Fibroblast of the conjunctiva (primary cell): ENCODE measurements at regions not wholly inside any gene's neighbourhood (a gene's known extent, or its start where the extent isn't known, plus 50 kb on each side); places are given as distances from the start of the nearest gene placed in this dataset.

ENCODE experiments used
- DNase-seq: peaks from one replicate; pipeline ENCODE4 v3.0.0-alpha.2; 2010; ENCODE audit warnings: low read depth

GRCh38 chr11:10926801-10927211 lies 69.0 kb upstream of the ZBED5 start:
- DNase-seq: no peak

- no peak for DNase-seq
These were observed 67.5 kb upstream of the ZBED5 start for GRCh38 chr11:10925149-10925926.

- no peak for DNase-seq
These were observed 66.0 kb upstream of the ZBED5 start for GRCh38 chr11:10923882-10924281.

- no peak for DNase-seq
These were observed 65.0 kb upstream of the ZBED5 start for GRCh38 chr11:10922892-10923291.

- DNase-seq: no peak
These were observed 63.0 kb upstream of the ZBED5 start for GRCh38 chr11:10920875-10921274.

GRCh38 chr11:10920205-10920604 lies 62.4 kb upstream of the ZBED5 start:
- no peak for DNase-seq

GRCh38 chr11:10918698-10919097 lies 60.8 kb upstream of the ZBED5 start:
- no peak for DNase-seq

- no peak for DNase-seq
These were observed 60.4 kb upstream of the ZBED5 start for GRCh38 chr11:10918275-10918674.

- no peak for DNase-seq
These were observed 59.9 kb upstream of the ZBED5 start for GRCh38 chr11:10917802-10918201.

- DNase-seq: no peak
These were observed 58.8 kb upstream of the ZBED5 start for GRCh38 chr11:10916665-10917064.

GRCh38 chr11:10914050-10914449 lies 56.2 kb upstream of the ZBED5 start:
- no peak for DNase-seq

- DNase-seq: no peak
These were observed 55.2 kb upstream of the ZBED5 start for GRCh38 chr11:10913075-10913474.

- no peak for DNase-seq
These were observed 54.1 kb upstream of the ZBED5 start for GRCh38 chr11:10911907-10912306.

- no peak for DNase-seq
These were observed 51.5 kb upstream of the ZBED5 start for GRCh38 chr11:10909141-10909883.

- peak; percentile 59 for DNase-seq
These were observed 50.5 kb upstream of the ZBED5 start for GRCh38 chr11:10908215-10908951.
